PFSK-1 (cell line): ENCODE measurements at regions not wholly inside any gene's neighbourhood (a gene's known extent, or its start where the extent isn't known, plus 50 kb on each side); places are given as distances from the start of the nearest gene placed in this dataset.

ENCODE experiments used
- POLR2AphosphoS5 ChIP-seq: IDR thresholded peaks from 2 replicates; pipeline ENCODE4 v1.6.1; 2012; ENCODE audit warnings: low read depth, mild to moderate bottlenecking, control low read depth, low read length, moderate library complexity
- SIN3A ChIP-seq: IDR thresholded peaks from 2 replicates; pipeline ENCODE4 v1.6.1; 2012; ENCODE audit warnings: mild to moderate bottlenecking, low read length, moderate library complexity, borderline replicate concordance; ENCODE audit not compliant: insufficient read depth
- TAF1 ChIP-seq: IDR thresholded peaks from 2 replicates; pipeline ENCODE4 v1.6.1; 2012; ENCODE audit warnings: low read length, control low read depth, borderline replicate concordance; ENCODE audit not compliant: insufficient read depth

DNA sequence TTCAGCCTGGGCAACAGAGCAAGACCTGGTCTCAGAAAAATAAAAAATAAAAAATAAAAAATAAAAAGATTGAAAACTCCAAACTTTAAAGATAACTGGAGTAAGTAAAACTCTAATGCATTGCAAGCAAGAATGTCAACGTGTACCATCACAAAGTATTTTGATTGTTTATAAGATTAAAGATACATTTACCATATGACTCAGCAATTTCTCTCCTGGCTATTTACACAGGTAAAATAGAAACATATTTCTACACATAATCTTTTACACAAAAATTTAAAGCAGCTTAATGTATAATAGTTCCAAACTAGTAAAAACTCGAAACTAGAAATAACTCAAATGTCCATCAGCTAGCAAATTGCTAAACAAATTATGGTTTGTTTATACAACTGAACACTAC is 456.1 kb upstream of the RGS18 start:
- TF ChIP-seq TAF1 (no peak), POLR2AphosphoS5 (no peak), SIN3A (no peak)
